Endothelial cell of umbilical vein (primary cell): ENCODE measurements at regions not wholly inside any gene's neighbourhood (a gene's known extent, or its start where the extent isn't known, plus 50 kb on each side); places are given as distances from the start of the nearest gene placed in this dataset.

ENCODE experiments used
- BruUV-seq: library from RNA; stranded (reverse); fragments of 400-500 nt; replicated peaks from 2 replicates; lab custom pipeline; 2021; lab: Mats Ljungman, UMichigan
- CTCF ChIA-PET: fragments of 300-600, 350-600 bp; sonication (Branson Sonifier 250); formaldehyde crosslinking; loops from one replicate; lab custom pipeline; 2021; ENCODE audit warnings: antibody characterized with exemption, inconsistent platforms; lab: Charles Lee
- POLR2A ChIA-PET: fragments of 300-600, 350-600 bp; sonication (Branson Sonifier 250); formaldehyde crosslinking; loops from one replicate; lab custom pipeline; 2021; ENCODE audit warnings: antibody characterized with exemption, inconsistent platforms; lab: Charles Lee
- DNase-seq: peaks from one replicate; pipeline ENCODE4 v3.0.0-alpha.2; 2011; ENCODE audit warnings: low read depth, low spot score
- FAIRE-seq: peaks from 2 replicates; lab custom pipeline; 2011; peaks lifted over from hg19 to GRCh38; lab: Jason Lieb, UNC
- H2AFZ ChIP-seq: 2 replicates; pipeline ENCODE4 v1.6.0; 2012; ENCODE audit warnings: low read depth, low read length, control low read depth, inconsistent platforms
- H3K27ac ChIP-seq: 2 replicates; pipeline ENCODE4 v1.5.1; 2011; ENCODE audit warnings: low read depth, mild to moderate bottlenecking, control low read depth, low read length, moderate library complexity; ENCODE audit not compliant: insufficient read depth
- H3K27me3 ChIP-seq, 2 experiments: 2 replicates each; pipeline versions ENCODE4 v1.6.0 to v1.6.1; 2011; ENCODE audit warnings: low read length in 2 of 2, mixed read lengths in 1 of 2; ENCODE audit not compliant: control insufficient read depth in 2 of 2, insufficient read depth in 2 of 2
- H3K36me3 ChIP-seq, 2 experiments: 2 replicates in 1 of 2; 3 replicates in 1 of 2; pipeline ENCODE4 v1.5.1; 2011; ENCODE audit warnings: low read length in 2 of 2, mild to moderate bottlenecking in 1 of 2, moderate library complexity in 1 of 2; ENCODE audit not compliant: control insufficient read depth in 2 of 2, insufficient read depth in 2 of 2; ENCODE audit errors: extremely low read depth in 1 of 2
- H3K4me1 ChIP-seq: 3 replicates; pipeline ENCODE4 v1.5.1; 2011; ENCODE audit warnings: mild to moderate bottlenecking, low read length; ENCODE audit not compliant: control insufficient read depth, insufficient read depth; ENCODE audit errors: extremely low read depth
- H3K4me2 ChIP-seq: 2 replicates; pipeline ENCODE4 v1.6.1; 2011; ENCODE audit warnings: low read length, control low read depth, mixed read lengths; ENCODE audit not compliant: insufficient read depth
- H3K4me3 ChIP-seq, 3 experiments: fragments of 200-600 bp in 1 of 3; sonication (generic), shearing (Covaris generic) in 1 of 3; replicated peaks in 1 of 3; 2 replicates each; pipeline ENCODE4 v1.5.1; 2011 to 2016; ENCODE audit warnings: control low read depth in 3 of 3, low read length in 3 of 3, mild to moderate bottlenecking in 2 of 3, inconsistent platforms in 1 of 3, low read depth in 1 of 3, moderate library complexity in 1 of 3; ENCODE audit not compliant: insufficient read depth in 1 of 3
- H3K79me2 ChIP-seq: 2 replicates; pipeline ENCODE4 v1.6.0; 2012; ENCODE audit warnings: low read length, inconsistent platforms; ENCODE audit not compliant: control insufficient read depth, insufficient read depth
- H3K9ac ChIP-seq: replicated peaks from 2 replicates; pipeline ENCODE3; 2011; ENCODE audit warnings: low read length, control low read depth; ENCODE audit not compliant: insufficient read depth; ENCODE audit errors: extremely low read depth
- H3K9me1 ChIP-seq: replicated peaks from 3 replicates; pipeline ENCODE4 v1.6.0; 2011; ENCODE audit warnings: mild to moderate bottlenecking, low read length; ENCODE audit not compliant: control insufficient read depth, insufficient read depth; ENCODE audit errors: extremely low read depth
- H3K9me3 ChIP-seq: replicated peaks from 2 replicates; pipeline ENCODE4 v1.5.1; 2012; ENCODE audit warnings: low read length, inconsistent platforms; ENCODE audit not compliant: control insufficient read depth, insufficient read depth
- H4K20me1 ChIP-seq: replicated peaks from 2 replicates; pipeline ENCODE3; 2011; ENCODE audit warnings: mild to moderate bottlenecking, low read length; ENCODE audit not compliant: control insufficient read depth, insufficient read depth; ENCODE audit errors: extremely low read depth
- EZH2 ChIP-seq: IDR thresholded peaks from 2 replicates; pipeline ENCODE4 v1.6.1; 2012; ENCODE audit warnings: borderline replicate concordance, low read depth, mild to moderate bottlenecking, moderate library complexity, low read length, inconsistent platforms; ENCODE audit not compliant: severe bottlenecking
- FOS ChIP-seq: IDR thresholded peaks from 2 replicates; pipeline ENCODE4 v1.6.1; 2011; ENCODE audit warnings: mild to moderate bottlenecking, low read length, moderate library complexity, borderline replicate concordance; ENCODE audit not compliant: insufficient read depth
- GATA2 ChIP-seq: IDR thresholded peaks from 2 replicates; pipeline ENCODE4 v1.7.0; 2011; ENCODE audit warnings: low read depth, mild to moderate bottlenecking, moderate library complexity, mixed read lengths, low read length; ENCODE audit not compliant: insufficient read length, insufficient read depth
- JUN ChIP-seq: IDR thresholded peaks from 2 replicates; pipeline ENCODE4 v1.6.1; 2011; ENCODE audit warnings: borderline replicate concordance, low read depth; ENCODE audit not compliant: insufficient read length, insufficient read depth
- MYC ChIP-seq: IDR thresholded peaks from one replicate; pipeline ENCODE4 v1.6.1; 2011; ENCODE audit warnings: mild to moderate bottlenecking, low read depth, low read length
- POLR2A ChIP-seq: IDR thresholded peaks from 2 replicates; pipeline ENCODE4 v1.6.1; 2012; ENCODE audit warnings: low read depth, mild to moderate bottlenecking, control low read depth, low read length
- POLR2AphosphoS5 ChIP-seq: IDR thresholded peaks from 2 replicates; pipeline ENCODE4 v1.6.1; 2012; ENCODE audit warnings: low read depth, mild to moderate bottlenecking, control low read depth, low read length, moderate library complexity; ENCODE audit not compliant: insufficient read depth
- dilution Hi-C: fragments of 300-500 bp; cut with MboI; formaldehyde crosslinking; loops from one replicate; pipeline ENCODE4 v1.15.0; 2019; ENCODE audit warnings: low sequenced_read_pairs; ENCODE audit not compliant: extremely low pct_ligation_motif_present
- intact Hi-C: fragments of 100-400 bp; cut with micrococcal nuclease; formaldehyde crosslinking; loops from one replicate; pipeline ENCODE4 v1.10.0; 2022
- TF ChIP-seq, protein P1 (sequence below): IDR thresholded peaks from 2 replicates; pipeline ENCODE4 v1.6.1; 2011; ENCODE audit not compliant: insufficient read depth, insufficient read length
- TF ChIP-seq, protein P2 (sequence below), 2 donors: IDR thresholded peaks; 1 replicate in 1 of 2; 2 replicates in 1 of 2; pipeline ENCODE4 v1.5.1; 2011; ENCODE audit warnings: low read length in 2 of 2, mild to moderate bottlenecking in 2 of 2, moderate library complexity in 2 of 2, control low read depth in 1 of 2, inconsistent platforms in 1 of 2, low read depth in 1 of 2; ENCODE audit not compliant: insufficient read depth in 1 of 2; ENCODE audit errors: extremely low read depth in 1 of 2

DNA sequence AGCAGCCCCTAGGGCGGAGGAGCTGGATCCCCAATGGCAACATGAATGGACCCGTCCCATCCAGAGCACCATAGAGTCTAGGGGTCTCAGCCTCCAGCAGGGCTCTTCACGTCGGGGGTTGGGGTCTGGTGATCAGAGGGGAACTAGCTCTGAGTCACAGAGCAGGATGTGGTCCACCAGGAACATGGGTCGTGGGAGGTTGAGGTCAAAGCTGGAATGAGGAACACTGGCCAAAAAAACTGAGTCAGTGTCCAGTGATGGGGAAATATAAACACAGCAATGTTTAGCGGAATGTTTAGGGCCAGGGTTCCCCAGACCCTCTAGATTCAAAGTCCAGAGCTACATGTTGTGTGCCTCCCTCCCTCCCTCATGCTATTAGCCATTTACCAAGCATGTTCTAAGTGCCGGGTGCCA lies 79.1 kb upstream of the C16orf82 start:
- FAIRE-seq = no peak

More for the DNA sequence above, 79.1 kb upstream of the C16orf82 start:
- no peak overlapping the region for H3K9ac ChIP-seq
- POLR2A ChIA-PET = no interaction called here
- H3K9me1 ChIP-seq = no peaks in the 10 kb centered on the region
- no peaks in the 10 kb centered on the region for H3K27me3 ChIP-seq
- no peak for DNase-seq
- H2AFZ ChIP-seq = no peak overlapping the region
- no peak overlapping the region for H3K27ac ChIP-seq
- intact Hi-C loops = no loop called here
- H3K36me3 ChIP-seq = no peaks in the 10 kb centered on the region
- no peak overlapping the region for H3K4me2 ChIP-seq
- CTCF ChIA-PET = no interaction called here
- no peaks in the 10 kb centered on the region for H3K9me3 ChIP-seq
- H3K79me2 ChIP-seq = no peaks in the 10 kb centered on the region
- TF ChIP-seq POLR2A (no peak), EZH2 (no peak), JUN (no peak), GATA2 (no peak), MYC (no peak), FOS (no peak), POLR2AphosphoS5 (no peak)
- TF ChIP-seq, protein P1, sequence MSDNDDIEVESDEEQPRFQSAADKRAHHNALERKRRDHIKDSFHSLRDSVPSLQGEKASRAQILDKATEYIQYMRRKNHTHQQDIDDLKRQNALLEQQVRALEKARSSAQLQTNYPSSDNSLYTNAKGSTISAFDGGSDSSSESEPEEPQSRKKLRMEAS = no peak
- TF ChIP-seq, protein P2, sequence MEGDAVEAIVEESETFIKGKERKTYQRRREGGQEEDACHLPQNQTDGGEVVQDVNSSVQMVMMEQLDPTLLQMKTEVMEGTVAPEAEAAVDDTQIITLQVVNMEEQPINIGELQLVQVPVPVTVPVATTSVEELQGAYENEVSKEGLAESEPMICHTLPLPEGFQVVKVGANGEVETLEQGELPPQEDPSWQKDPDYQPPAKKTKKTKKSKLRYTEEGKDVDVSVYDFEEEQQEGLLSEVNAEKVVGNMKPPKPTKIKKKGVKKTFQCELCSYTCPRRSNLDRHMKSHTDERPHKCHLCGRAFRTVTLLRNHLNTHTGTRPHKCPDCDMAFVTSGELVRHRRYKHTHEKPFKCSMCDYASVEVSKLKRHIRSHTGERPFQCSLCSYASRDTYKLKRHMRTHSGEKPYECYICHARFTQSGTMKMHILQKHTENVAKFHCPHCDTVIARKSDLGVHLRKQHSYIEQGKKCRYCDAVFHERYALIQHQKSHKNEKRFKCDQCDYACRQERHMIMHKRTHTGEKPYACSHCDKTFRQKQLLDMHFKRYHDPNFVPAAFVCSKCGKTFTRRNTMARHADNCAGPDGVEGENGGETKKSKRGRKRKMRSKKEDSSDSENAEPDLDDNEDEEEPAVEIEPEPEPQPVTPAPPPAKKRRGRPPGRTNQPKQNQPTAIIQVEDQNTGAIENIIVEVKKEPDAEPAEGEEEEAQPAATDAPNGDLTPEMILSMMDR (IDR thresholded peaks at IDR 0.05; ENCODE audit: extremely low read depth in 1 of 2, insufficient read depth in 1 of 2, low read depth in 1 of 2, low read length in 2 of 2) = no peak
- H3K4me3 ChIP-seq = no peak overlapping the region
- no peaks in the 10 kb centered on the region for H4K20me1 ChIP-seq
- dilution Hi-C loops = no loop called here
- no TSS peak for BruUV-seq
- H3K4me1 ChIP-seq = no peaks in the 10 kb centered on the region
